ENCODE measurements at regions not wholly inside any gene's neighbourhood (a gene's known extent, or its start where the extent isn't known, plus 50 kb on each side); places are given as distances from the start of the nearest gene placed in this dataset.

- DNase-seq = peak; percentile 25
Observed at GRCh38 chr6:4402477-4402976, 267.2 kb upstream of the ECI2 start.

GRCh38 chr6:4401408-4402368 lies 266.3 kb upstream of the ECI2 start:
- DNase-seq = no peak

- no peak for DNase-seq
Observed at GRCh38 chr6:4399656-4400055, 264.3 kb upstream of the ECI2 start.

GRCh38 chr6:4398791-4399190 lies 263.4 kb upstream of the ECI2 start:
- no peak for DNase-seq

- no peak for DNase-seq
Observed at GRCh38 chr6:4397307-4397706, 261.9 kb upstream of the ECI2 start.

- DNase-seq = no peak
Observed at GRCh38 chr6:4396044-4396443, 260.7 kb upstream of the ECI2 start.

- DNase-seq = no peak
Observed at GRCh38 chr6:4395386-4395785, 260.0 kb upstream of the ECI2 start.

- DNase-seq = peak; percentile 53
Observed at GRCh38 chr6:4394786-4395185, 259.4 kb upstream of the ECI2 start.

GRCh38 chr6:4388675-4389074 lies 253.3 kb upstream of the ECI2 start:
- no peak for DNase-seq

- DNase-seq = no peak
Observed at GRCh38 chr6:4384656-4385055, 249.3 kb upstream of the ECI2 start.

- DNase-seq = no peak
Observed at GRCh38 chr6:4383910-4384638, 248.7 kb upstream of the ECI2 start.

GRCh38 chr6:4382362-4382853 lies 247.0 kb upstream of the ECI2 start:
- no peak for DNase-seq

GRCh38 chr6:4381381-4381780 lies 246.0 kb upstream of the ECI2 start:
- no peak for DNase-seq

GRCh38 chr6:4380881-4381281 lies 245.5 kb upstream of the ECI2 start:
- DNase-seq = no peak

- DNase-seq = no peak
Observed at GRCh38 chr6:4379958-4380357, 244.6 kb upstream of the ECI2 start.

- DNase-seq = no peak
Observed at GRCh38 chr6:4378319-4378996, 243.1 kb upstream of the ECI2 start.

- DNase-seq = no peak
Observed at GRCh38 chr6:4377603-4378002, 242.2 kb upstream of the ECI2 start.

GRCh38 chr6:4374216-4374615 lies 238.8 kb upstream of the ECI2 start:
- DNase-seq = no peak

- no peak for DNase-seq
Observed at GRCh38 chr6:4372866-4373265, 237.5 kb upstream of the ECI2 start.

- DNase-seq = no peak
Observed at GRCh38 chr6:4371207-4371921, 236.0 kb upstream of the ECI2 start.

- DNase-seq = no peak
Observed at GRCh38 chr6:4370066-4370465, 234.7 kb upstream of the ECI2 start.

GRCh38 chr6:4369616-4370015 lies 234.2 kb upstream of the ECI2 start:
- DNase-seq = peak; percentile 67
